GM13976 (cell line): ENCODE measurements at regions not wholly inside any gene's neighbourhood (a gene's known extent, or its start where the extent isn't known, plus 50 kb on each side); places are given as distances from the start of the nearest gene placed in this dataset.
A peak's percentile ranks its signal among the peaks of the same experiment; 100 is the strongest.

Experiments used
- DNase-seq: peaks from one replicate; pipeline ENCODE4 v3.0.0; 2012; ENCODE audit warnings: low spot score
- in situ Hi-C: fragments of 300-500 bp; cut with MboI; formaldehyde crosslinking; loops from one replicate; pipeline ENCODE4 v1.12.0; 2022; ENCODE audit warnings: low sequenced_read_pairs, mixed read lengths, inconsistent platforms; ENCODE audit not compliant: unreplicated experiment
- TF ChIP-seq, protein P1 (sequence below): IDR thresholded peaks from 2 replicates; pipeline ENCODE4 v1.5.1; 2012; ENCODE audit warnings: borderline replicate concordance, mild to moderate bottlenecking; ENCODE audit not compliant: insufficient read depth; ENCODE audit errors: extremely low read depth, missing control alignments, control extremely low read depth

DNA sequence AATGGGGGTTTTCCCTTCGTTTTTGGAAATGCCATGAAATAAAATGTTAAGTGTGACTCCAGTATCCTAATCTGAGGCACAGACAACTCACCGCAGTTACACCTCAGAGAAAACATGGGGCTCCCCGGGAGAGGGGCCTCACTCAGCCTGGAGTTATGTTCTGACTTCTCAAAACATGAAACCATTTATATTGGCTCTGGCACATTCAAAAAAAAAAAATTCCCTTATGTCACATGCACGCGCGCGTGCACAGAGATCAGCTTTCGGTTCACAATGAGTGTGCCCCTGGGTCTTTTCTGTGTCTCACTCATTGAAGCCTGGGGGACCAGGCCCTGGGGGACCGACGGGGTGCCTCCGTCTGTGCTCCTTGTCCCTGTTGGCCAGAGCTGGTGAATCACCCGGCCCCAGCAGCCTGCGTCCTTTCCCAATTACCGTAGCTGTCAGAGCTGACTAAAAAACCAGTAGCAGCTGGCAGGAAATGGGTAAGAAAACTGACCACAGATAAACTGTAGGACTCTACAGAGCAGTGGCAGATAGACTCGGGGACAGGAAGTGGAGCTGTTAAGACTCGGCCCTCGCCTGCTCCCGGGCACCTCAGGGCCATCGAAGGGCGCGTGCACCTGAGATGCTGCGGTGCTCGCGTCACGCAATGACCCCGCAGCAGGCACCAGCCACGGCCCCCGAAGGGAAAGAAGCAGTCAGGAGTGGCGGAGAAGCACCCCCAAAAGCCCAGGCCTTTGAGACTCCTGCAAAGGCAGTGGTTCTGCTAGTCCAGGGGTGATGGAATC, 138.3 kb upstream of the ID2 start:
- in situ Hi-C loops: no loop called here
- DNase-seq: peak; percentile 86
- TF ChIP-seq, protein P1, sequence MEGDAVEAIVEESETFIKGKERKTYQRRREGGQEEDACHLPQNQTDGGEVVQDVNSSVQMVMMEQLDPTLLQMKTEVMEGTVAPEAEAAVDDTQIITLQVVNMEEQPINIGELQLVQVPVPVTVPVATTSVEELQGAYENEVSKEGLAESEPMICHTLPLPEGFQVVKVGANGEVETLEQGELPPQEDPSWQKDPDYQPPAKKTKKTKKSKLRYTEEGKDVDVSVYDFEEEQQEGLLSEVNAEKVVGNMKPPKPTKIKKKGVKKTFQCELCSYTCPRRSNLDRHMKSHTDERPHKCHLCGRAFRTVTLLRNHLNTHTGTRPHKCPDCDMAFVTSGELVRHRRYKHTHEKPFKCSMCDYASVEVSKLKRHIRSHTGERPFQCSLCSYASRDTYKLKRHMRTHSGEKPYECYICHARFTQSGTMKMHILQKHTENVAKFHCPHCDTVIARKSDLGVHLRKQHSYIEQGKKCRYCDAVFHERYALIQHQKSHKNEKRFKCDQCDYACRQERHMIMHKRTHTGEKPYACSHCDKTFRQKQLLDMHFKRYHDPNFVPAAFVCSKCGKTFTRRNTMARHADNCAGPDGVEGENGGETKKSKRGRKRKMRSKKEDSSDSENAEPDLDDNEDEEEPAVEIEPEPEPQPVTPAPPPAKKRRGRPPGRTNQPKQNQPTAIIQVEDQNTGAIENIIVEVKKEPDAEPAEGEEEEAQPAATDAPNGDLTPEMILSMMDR: no peak

DNA sequence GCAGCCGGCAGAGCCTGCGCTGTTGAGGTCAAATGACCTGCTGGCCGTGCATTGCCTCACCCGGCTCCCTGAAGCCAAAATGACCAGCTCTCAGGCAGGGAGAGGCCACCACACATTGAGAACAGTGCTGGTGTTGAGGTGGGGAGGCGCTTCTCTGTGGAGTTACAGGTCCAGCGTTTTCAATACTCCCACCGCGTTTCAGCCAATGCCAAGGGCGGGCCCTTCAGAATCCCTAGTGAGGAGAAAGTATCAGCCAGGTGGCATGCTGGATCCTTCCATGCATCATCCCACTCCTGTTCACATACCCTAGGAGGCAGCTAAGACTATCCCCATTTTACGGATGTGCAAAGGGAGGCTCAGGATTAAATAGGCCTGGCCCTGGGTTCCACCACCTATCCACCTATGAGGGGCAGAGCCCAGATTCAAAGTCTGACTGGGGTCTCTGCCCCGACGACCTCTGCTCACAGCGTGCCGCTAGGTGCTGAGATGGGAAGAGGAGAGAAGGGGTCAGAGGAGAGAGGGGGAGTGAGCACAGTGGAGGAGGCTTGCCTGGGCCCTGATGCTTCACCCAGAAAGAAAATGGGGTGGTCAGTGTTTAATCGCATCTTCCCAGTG, 137.6 kb upstream of the ID2 start:
- TF ChIP-seq, protein P1: no peak
- no peak for DNase-seq
- in situ Hi-C loops: no loop called here

DNA sequence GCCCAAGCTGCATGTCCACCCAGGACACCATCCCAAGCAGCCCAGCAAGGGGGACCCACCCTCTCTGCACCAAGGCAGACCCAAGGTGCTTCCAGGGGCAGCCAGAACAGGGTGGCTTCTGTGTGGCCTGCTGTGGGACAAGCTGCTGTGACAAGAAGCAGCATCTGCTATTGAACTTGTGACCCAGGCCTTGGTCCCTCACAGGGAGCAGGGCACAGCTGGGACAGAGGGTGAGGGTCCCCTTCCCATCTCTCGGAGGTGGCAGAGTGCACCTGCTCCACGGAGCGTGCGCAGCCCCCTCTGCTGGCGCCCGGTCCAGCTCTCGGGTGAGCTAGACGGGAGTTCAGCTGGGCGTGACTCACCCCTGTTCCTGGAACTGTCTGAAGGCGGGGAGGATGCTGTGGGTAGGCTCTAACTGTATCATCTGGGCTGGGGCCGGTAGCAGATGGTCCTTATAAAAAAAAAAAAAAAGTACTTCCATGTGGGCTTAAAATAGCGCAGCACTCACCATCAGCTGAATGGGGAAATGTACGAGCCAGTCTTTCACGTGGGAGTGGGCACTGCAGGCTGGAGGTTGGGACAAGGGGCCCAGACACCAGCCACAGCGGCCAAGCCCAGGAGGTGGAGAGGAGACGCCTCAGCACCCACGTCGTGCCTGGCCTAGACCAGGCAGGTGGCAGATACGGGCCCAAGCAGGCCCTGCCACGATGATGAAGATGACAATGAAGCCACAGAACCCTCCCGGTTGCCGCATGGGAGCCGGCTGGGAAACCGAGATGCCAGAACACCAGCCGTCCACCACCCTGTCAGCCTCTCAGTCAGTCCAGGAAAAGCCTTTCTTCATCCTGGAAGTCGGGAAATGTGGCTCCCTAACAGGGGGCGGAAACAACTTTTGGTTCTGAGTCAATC, 136.8 kb upstream of the ID2 start:
- TF ChIP-seq, protein P1: peak; percentile 57
- in situ Hi-C loops: no loop called here
- peak; percentile 87 for DNase-seq

DNA sequence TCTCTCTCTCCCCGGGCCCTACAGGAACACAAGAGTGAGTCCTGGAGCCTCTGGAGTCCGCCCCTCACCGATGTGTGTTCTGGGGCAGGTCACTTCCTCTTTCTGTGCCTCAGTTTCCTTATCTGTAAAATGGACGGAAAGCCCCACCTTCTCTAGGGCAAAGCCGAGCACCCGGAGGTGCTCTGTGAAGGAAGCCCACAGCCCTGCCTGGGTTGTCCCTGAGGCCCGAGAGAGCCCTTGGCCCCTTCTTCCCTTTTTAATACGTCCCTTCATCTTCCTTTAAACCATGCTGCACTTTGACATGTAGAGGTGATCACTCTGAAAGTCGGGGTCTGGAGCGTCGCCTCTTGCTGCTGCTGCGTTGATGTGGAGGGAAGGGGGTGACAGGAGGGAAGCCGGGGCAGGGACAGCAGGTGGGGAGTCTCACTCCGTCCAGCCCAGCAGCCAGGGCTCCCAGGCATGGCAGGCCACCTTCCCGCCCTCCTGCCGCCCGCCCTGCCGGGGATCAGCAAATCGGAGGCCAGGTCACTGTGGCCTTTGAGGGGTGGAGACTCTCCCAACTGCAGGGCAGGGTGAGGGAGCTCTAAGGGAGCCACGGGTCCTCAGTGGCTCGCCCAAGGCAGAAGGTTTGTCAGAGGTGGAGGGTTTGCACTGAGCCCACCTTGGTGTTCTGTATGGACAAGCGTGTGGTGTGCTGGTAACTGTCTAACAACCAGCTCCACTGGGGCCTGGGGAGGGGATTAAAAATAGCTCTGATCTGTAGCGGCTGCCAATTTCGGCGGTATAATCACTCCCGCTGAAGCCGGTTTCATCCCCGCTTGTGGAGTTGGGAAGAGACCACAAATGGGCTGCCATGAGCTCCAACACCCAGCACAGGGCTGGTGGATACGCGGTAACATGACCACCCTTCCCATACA, 135.9 kb upstream of the ID2 start:
- TF ChIP-seq, protein P1: no peak
- peak; percentile 33 for DNase-seq
- in situ Hi-C loops: no loop called here

- TF ChIP-seq, protein P1: no peak
- in situ Hi-C loops: no loop called here
- no peak for DNase-seq
Observed at GRCh38 chr2:8546612-8547283, 135.1 kb upstream of the ID2 start.
